Medulla oblongata (tissue), 1 donor: ENCODE measurements at regions not wholly inside any gene's neighbourhood (a gene's known extent, or its start where the extent isn't known, plus 50 kb on each side); places are given as distances from the start of the nearest gene placed in this dataset.
A peak's percentile ranks its signal among the peaks of the same experiment; 100 is the strongest.
"Not testable (repeated sequence)": the region's sequence is repeated elsewhere in the genome, so short reads cannot be mapped to it uniquely, and the experiment has no call there.

ENCODE experiments used
- DNase-seq: peaks from one replicate; pipeline ENCODE4 v3.0.0-alpha.2; 2015; ENCODE audit errors: extremely low spot score

DNA sequence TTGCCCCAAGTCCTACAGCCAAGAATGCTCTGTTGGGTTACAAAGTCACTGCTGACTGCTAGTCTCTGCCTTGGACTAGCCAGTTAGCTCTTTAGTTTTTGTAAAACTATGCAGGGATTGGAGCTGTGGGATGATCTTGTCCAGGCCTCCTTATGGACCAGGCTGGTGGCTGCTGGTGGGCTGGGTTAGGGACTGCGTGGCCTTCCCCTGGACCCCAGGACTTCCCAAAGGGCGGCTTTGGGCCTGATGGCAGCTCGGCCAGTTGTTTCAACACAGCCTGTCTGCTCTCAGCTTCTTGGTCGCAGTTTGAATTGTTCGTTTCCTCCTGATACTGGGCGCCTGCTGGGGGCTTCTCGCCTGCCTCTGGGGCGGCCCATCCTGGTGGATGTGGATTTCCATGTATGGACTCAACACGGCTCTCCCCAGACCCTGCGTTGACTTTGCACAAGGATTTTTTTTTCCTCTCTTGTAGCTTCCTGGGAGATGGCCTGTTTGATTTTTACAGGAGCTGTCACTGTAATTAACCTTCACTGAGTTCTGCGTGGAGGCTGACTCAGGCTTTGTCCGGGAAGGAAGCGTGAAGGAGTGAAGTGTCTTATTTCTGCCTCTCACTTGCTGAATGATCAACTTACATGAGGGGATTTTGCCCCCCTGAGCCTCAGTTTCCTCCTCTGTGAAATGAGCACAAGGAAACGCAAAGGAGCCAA, 91.9 kb upstream of the NEURL1B start:
- DNase-seq: no peak

DNA sequence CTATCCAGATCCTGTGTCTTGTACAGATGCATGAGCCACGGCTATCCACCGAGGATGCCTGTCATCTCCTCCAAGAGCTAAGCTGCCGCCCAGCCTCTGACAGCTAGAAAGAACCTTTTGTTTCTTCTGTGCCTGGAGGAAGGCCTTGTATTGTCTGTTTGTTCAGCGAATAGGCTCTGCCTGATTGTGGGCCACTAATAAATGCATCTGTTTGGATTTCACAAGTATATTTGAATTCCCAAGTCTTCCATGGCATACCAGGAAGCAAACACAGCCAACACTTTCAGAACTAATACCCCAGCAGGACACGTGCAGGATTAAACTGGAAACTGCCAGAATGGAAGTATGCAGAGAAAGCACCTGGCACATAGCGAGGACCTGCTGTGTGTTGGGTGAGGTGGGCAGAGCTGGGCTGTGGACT, 92.7 kb upstream of the NEURL1B start:
- DNase-seq: peak; percentile 76

DNA sequence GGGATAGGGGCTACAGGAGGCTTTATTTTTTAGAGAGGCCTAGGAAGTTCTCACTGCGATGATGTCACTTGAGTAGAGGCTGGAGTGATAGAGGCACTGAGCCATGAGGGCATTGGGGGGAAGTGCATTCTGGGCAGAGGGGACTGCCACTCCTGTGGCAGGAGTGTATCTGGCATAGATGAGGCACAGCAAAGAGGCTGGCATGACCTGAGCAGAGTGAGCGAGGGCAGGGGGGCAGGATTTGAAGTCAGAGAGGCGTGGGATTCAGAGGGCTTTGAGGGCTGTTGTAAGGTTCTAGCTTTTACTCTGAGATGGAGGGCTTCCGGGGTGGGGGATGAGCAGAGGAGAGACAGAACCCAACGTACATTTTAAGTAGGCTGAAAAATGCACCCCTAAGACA, 91.9 kb upstream of the SH3PXD2B start:
- DNase-seq: no peak

DNA sequence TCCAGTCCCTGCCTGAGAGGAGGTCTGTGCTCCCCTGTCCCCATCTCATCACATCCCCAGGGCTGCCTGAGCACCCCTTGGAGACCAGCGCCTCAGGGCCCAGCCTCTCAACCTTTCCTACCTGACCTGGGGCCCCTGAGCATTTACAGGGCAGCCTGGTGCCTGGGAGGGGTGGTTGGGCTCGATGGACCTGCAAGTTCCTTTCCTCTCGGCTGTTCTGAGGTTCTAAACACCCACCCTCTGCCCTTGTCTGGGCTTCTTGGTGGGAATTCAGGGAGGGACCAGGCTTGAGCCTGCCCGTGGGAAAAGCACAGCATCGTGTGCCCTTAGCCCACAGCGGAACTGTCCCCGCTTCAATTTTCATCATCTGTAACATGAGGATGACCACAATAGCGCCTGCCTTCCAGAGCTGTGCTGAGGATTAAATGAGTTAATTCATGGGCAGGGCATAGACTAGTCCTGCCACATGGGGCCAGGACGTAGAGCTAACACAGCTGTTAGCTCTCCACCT, 91.0 kb upstream of the SH3PXD2B start:
- no peak for DNase-seq

DNA sequence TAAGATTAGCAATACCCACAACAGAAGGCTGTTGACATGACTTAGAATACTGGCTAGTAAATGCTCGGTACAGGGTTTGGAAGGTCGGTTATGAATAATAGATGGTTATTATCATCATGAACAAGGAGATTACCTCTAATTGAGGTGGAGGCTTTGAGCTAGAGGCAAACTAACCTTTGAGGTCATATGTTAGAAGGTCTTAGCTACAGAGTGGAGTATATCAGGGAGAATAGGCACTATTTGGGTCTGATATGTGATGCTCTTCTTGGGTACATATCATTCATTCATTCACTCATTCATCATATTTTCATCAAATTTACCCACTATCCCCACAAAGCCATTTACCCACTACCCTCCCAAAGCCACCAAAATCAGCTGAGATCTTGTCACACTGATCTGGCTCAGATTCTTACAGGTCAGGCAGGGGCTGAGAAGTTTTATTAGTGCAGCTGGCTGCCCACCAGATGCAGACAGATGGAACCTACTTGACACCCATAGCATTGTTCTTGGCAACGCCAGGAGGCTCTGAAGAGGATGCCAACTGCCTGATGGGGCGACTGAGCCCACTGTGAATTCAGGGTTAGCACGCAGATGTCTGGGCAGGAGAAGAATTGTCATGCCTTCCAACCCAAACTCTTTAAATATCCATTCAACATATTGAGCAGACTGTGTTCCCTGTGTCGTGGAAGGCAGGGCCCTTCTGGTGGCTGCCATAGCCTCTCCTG, 90.2 kb upstream of the SH3PXD2B start:
- no peak for DNase-seq

DNA sequence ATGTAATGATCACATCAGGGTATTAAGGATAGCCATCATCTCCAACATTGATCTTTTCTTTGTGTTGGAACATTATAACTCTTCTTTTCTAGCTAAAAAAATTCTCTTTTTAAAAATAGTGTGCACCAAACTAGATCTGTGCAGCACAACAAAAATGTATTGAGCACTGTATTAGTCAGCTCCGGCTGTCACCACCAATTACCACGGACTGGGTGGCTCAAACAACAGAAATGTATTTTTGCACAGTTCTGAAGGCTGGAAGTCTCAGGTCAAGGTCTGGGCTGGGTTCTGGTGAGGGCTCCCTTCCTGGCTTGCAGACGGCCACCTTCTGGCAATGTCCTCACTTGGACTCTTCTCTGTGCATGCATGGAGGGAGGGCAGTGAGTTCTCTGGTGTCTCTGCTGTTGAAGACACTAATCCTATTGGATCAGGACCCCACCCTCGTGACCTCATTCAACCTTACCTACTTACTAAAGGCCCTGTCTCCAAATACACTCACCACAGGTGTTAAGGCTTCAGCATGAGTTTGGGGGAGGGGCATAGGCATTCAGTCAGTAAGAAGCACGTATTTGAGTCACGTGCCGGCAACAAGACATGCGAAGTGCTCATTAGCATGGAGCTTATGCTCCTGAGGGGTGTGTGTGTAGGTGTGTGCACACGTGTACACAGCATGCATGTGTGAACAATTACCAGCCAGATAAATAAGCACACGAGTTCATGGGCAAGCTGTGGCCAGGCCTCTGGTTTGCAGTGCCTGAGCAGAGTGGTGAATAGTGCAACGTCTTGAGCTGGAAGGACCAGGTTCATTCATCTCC, 89.4 kb upstream of the SH3PXD2B start:
- no peak for DNase-seq

DNA sequence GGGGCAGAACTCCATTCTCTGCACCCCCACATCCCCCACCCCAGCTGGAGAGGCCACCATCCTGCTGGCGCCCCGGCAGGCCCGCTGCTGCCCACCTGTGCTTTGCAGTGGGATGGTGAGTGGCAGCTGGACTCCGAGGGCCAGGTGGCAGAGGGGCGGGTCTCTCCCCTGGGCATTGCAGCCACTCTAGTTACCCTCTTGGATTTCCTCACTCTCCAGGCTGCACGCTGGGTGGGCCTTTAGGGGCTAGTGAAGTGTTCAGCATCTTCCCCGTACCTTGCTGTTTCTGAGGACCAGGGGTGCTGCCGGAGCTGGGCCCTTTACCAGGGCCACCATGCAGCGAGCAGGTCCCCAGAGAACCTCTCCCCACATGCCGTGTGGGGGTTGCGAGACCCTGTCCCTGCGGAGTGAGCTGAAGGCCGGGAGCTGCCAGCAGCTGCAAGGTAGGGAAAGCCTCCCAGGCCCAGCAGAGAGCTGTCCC, 88.4 kb upstream of the SH3PXD2B start:
- DNase-seq: no peak

DNA sequence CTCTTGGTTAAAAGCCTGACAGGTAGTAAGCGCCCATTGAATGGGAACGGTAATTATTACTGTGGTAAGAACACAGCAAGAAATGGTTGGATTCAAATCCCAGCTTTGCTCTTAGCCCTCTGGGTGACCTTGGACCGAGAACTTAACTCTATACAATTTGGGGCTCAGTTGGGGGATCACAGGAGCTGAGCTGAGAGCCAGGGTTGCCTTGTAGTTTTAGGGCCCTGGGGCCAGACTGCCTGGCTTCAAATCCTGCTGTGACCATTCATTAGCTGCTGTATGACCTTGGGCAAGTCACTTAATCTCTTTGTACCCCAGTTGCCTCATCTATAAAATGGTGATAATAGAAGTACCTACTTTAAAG, 87.4 kb upstream of the SH3PXD2B start:
- no peak for DNase-seq

DNA sequence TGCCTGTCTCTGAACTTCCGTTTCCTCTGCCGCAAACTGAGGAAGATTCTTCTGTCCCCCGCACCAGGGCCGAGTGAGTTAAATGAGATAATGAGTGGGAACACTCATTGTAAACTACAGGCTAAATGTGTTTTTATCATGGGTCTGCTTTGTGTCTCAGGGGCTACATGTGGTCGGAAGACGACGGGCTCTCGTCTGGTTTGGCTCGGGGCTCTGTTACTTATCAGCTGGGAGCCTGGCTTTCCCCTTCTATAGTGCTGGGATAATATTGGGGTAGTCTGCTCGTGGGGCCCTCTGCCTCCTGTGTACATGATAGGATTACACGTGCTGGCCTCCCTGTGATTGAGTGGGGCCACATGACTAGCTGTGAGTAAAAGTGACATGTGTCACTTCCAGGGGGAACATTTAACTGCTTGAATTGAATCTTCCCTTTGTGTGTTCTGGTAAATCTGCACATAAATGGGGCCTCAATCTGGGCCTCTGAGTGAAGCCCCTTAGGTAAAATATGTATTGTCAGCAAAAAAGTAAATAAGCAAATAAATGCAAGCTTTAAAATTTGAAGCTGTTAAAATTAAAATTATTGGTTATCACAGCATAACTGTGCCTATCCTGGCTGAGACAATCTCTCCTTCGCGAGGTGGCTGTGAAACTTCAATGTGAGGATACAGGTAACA, 86.9 kb upstream of the SH3PXD2B start:
- no peak for DNase-seq

DNA sequence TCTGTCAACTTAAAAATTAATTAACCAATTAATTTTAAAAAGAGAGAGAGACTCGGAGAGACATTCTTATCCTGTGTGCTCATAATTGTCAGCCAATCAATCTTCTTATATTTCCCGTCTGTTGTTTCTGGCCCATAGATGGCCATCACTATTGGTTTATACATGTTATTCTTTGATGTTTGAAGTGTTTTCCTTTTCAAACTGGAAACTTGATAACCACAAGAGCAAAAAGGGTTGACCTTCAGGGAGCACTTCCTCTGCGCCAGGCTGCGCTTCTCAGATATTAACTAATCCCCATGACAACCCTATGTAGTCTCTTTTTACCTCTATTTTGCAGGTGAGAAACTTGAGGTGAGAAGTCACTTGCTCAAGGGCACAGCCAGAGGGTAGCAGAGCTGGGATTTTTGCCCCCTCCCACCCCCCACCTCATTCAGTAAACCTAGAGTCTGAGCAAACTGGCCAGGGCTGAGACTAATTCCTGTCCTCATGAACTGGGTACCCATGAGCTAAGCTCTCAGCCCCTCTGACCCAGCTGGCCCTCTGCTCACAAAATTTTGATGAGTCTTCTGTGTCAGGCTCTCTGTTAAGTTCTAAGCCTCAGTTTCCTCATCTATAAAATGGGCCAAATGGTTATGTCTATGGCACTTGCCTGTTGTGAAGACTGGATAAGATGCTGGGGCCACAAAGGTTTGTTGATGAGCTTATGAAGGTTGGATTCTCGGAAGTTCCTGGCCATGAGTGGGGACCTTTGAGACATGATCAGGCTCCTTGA, 86.0 kb upstream of the SH3PXD2B start:
- DNase-seq: no peak

DNA sequence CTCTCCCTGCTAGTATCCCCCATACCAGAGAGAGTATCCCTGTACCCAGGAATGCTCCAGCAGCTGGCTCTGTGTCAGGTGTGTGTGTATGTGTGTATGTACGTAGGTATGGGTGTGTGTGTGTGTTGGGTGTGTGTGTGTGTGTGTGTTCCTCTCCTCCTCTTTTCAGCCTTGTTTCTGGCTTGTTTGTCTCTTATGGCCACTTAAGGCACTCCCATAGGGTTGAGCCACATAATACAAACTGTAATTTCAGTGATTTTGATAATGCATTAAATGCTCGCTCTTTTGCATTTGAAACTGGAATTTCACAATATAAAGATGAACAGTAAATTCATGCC, 80.8 kb upstream of the SH3PXD2B start:
- no peak for DNase-seq

DNA sequence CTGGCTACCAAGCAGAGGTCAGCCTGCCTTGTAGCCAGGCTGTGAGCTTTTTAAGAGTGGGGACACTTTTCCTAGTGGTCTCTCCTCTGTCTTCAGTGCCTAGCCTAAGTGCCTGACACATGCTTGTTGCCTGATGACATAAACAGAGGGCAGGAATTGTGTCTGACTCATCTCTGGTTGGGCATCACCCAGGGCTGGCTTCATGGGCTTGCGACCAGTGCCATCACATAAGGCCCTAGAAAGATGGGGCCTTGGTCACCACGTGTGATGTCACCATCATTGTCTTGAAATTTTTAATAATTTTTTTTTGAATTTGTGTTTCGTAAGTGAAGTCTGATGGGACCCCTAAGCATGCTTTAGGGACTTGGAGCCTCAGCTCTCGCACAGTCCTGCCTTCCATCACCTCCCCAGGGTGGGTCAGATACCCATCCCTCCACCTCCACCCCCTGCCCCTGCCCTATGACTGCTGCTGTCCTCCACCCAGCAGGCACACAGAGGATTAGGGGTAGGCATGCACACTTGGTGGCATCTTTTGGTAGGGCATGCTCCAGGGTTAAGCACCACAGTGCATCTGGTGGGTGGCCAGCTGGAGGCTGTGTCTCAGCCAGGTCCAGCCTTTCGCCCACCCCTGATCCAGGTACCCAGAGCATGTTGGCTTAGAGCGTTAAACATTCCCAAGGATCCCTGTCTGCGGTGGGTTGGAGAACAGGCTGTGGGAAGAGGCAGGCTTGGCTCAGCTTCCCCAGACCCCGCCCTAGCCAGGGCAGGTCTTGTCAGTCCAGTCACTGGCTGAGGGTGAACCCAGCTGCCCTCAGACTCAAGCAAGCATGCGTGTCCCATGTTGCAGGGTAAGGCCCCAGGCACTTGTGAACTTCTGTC, 80.1 kb upstream of the SH3PXD2B start:
- DNase-seq: no peak

DNA sequence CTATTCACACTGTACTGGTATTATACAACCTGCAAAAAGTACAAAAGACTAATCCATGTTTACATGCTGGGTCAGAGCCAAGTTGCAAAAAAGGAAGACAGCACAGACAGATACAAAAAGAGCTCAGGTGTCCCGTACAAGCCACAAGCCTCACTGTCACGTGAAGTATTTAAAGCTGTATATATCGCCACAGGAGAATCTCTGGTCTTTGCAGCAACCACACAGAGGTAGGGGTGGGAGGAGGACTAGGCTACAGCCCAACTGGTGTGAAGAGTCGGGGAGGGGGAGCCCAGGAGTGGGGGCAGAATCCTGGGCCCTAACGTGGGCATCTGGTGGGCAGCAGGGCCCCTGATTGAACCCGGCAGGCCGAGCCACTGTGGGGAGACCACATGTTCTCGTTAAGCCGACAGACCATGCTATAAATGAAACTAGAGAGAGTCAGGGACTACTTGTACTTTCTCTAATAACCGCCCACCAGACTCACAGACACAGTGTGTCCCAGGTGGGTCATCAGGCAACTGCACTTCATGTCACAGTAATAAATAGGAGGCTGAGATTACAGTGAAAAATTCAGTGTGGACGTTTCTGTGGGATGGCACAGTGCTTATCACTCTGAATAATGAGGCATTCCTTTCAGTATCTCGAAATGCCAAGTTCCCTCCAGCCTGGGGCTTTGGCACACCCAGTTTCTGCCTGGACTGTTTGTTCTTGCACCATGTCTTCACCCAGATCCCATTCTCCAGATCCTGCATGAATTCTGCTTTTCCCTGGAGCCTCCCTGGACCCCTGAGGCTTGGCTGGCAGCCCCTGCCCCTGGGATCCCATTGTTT, 79.3 kb upstream of the SH3PXD2B start:
- no peak for DNase-seq

DNA sequence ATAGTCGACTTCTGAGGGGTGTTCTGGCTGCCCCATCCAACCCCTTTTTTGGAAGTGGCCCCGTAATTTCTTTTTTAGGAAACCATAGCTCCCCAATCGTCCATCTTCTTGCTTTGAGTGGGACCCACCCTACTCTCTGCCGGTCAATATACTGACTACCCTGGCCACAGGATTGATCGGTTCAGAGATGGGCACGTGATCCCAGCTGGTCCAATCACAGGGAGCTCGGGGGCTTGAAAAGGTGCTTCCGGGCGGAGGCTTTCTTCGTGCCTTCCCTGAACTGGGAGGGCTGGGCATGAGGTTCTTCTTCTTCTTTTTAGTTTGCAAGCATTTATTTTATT, 78.7 kb upstream of the SH3PXD2B start:
- no peak for DNase-seq

DNA sequence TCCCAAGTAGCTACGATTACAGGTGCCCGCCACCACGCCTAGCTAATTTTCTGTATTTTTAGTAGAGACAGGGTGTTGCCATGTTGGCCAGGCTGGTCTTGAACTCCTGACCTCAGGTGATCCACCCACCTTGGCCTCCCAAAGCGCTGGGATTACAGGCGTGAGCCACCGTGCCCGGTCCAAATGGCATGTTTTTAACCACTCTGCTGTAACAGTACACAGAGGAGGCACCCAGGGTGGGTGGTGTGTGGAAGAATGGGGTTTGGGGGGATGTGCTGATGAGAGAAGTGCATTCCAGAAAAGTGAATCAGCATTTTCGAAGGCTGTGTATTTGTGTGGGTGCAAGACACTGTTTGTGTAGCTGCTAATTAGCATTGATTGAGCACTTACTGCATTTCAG, 78.1 kb upstream of the SH3PXD2B start:
- DNase-seq: not testable (repeated sequence)

DNA sequence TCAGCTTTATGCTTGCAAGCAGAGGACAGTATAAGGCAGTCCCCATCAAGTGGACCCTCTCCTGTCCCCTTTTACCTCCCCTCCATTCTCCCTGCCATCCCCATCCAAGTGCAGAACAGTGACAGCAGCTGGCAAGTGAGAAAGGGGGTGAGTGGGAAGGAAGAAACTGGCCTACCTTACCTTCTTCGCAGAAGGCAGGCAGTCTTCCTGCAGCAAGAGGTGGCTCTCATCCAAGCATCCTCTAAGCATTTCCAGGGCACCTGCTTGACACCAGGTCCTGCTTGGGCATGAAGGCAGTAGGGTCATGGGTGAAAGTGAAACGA, 77.3 kb upstream of the SH3PXD2B start:
- no peak for DNase-seq

DNA sequence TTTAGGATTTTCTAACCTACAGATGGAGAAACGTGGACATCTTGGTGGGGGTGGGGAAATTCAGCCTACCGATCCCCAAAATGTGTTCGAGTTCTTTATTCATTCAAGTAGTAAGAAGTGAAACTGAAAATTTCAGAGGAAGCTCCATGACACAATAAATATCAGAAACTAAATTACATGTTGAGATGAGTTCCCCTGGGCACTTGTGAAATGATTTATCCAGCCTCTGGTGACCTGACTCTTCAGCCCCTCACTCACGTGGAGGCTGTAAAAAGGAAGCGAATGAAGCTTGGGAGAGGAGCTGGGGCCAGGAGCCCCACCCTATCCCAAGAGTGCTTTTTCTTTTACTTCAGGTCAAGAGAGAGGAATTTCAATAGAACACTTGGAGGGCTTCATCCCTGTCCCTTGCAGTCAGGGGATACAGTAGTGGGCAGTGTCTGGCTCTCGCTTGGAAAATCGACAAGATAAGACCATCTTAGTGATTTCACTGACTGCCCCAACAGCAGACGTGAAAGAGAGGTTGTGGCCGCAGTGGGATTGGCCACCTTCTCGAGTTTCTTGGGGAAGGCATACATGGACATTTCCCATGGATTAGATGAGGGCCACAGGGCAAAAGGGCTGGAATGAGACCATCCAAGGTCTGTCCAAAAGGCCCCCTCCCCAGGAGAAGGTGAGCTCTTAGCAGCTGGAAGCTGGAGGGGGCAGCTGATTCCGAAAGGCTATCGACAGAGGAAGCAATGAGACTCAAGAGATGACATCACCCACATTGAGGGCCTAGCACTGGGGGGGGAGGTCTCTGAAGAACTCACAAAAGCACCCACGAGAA, 76.8 kb upstream of the SH3PXD2B start:
- no peak for DNase-seq

DNA sequence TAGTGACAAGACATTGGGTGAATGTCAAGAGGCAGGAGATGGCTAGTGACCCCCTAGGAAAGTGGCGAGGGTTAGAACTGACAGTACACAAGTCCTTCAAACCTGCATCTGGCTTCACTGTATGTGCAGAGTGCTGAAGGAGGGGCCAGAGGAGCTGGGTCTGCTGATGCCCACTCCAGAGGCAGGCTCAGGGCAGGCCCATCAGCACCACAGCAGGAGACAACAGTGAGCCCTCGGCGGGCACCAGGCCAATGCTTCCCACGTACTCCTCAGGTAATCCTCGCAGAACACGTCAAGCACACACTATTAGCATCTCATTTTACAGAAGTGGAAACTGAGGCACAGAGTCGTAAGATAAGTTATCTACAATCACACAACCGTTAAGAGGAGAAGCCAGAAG, 76.1 kb upstream of the SH3PXD2B start:
- no peak for DNase-seq

DNA sequence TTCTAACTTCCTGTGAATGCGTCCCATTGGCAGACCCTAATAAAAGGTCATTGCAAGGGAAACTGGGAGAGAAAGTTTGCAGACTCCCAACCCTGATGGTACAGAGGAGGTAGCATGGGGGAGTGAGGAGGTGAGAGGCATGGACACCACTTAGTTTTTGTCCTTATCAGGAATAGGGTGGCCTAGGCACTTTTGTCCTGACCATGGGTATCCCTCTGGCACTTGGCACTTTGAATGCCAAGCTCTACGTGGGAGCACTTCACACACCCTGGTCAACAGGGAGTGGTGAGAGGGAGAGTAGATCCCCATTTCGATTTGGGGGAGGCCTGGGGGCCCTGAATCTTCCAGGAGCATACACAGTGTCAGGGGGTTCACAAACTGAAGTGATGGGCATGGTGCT, 75.6 kb upstream of the SH3PXD2B start:
- no peak for DNase-seq
